ENCODE measurements at regions not wholly inside any gene's neighbourhood (a gene's known extent, or its start where the extent isn't known, plus 50 kb on each side); places are given as distances from the start of the nearest gene placed in this dataset.

DNA sequence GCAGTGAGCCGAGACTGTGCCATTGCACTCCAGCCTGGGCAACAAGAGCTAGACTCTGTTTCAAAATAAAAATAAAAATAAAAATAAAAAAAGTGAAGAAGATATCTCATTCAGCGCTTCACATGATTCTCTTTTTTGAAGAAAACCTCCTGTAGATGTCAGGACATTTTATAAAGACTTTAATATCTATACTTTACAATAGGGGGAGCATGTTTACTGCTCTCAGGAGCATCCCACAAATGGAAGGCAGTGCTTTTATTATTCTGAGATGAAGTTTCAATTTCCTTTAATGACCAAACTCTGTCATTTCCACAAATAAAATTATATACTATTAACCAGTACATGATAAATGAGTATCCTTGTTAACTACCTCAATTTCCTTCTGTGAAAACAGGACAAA, 118.7 kb upstream of the MYOCD start:
- TF ChIP-seq ZFX (IDR thresholded peaks at IDR 0.05) = no peak
- TF ChIP-seq, protein P1, sequence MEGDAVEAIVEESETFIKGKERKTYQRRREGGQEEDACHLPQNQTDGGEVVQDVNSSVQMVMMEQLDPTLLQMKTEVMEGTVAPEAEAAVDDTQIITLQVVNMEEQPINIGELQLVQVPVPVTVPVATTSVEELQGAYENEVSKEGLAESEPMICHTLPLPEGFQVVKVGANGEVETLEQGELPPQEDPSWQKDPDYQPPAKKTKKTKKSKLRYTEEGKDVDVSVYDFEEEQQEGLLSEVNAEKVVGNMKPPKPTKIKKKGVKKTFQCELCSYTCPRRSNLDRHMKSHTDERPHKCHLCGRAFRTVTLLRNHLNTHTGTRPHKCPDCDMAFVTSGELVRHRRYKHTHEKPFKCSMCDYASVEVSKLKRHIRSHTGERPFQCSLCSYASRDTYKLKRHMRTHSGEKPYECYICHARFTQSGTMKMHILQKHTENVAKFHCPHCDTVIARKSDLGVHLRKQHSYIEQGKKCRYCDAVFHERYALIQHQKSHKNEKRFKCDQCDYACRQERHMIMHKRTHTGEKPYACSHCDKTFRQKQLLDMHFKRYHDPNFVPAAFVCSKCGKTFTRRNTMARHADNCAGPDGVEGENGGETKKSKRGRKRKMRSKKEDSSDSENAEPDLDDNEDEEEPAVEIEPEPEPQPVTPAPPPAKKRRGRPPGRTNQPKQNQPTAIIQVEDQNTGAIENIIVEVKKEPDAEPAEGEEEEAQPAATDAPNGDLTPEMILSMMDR (conservative IDR thresholded peaks at IDR 0.05) = no peak
- H3K27ac ChIP-seq = no peak overlapping the region

DNA sequence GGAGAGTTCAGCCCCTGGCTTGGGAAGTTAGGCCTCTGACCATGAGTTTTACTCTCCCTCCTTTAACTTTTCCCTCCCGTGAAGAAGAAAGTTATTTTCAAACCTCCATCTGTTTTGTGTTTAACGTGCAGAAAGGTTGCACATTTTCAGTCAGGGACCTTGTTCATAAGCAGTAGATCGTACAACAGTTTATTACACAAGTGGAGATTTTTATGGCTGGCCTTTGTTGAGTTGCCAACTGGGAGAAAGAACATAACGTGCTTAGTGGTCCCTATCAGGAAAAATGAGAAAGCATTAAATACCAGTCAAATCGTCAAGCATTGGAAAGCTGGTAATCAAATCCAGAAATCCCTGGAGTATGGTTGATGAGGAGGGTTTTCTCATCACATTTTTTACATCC, 117.9 kb upstream of the MYOCD start:
- no peak for TF ChIP-seq ZFX (IDR thresholded peaks at IDR 0.05)
- TF ChIP-seq, protein P1 (conservative IDR thresholded peaks at IDR 0.05) = no peak
- no peak overlapping the region for H3K27ac ChIP-seq

DNA sequence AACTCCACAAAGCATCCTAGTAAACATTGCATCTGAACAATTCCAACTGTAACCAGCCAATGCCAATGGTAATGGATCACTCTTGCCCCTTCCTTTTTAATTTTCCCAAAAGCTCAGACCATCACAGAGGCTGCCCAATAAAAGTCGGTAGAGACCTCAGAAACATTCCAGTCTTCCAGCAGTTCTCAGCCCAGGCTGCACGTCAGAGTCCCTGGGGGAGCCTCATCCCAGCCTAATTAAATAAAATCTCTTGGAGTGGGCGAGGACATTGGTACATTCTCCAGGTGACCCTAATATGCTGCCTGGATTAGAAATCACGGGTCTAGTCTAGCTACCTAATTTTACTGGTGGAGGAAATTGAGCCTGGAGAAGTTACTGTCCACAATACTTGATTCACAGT, 117.1 kb upstream of the MYOCD start:
- H3K27ac ChIP-seq = no peak overlapping the region
- TF ChIP-seq ZFX (IDR thresholded peaks at IDR 0.05) = no peak
- TF ChIP-seq, protein P1 (conservative IDR thresholded peaks at IDR 0.05) = no peak

DNA sequence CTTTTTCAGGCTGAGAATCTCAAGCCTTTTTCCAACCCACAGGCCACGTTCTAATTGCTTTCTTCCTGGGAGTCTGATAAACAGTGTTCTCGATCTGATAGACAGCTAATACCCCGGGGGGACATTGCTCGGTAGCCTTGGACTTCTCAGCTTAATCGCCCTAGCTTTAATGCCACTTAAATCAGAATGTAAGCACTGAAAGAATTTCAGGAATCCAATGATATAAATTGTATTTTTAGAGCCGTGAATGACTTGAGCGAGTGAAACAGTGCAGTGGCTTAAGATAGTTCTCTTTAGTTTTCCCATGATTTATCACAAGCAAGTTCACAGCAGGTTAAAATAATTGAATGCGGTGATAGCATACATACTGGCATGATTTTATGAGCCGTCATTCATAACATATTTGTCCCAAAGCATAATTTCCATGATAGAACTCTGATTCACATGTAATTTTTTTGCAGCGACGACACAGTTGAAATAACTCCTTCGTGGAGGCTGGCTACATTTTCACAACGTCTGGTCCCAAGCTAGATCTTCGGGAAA, 116.1 kb upstream of the MYOCD start:
- H3K27ac ChIP-seq = no peak overlapping the region
- TF ChIP-seq ZFX (IDR thresholded peaks at IDR 0.05) = no peak
- TF ChIP-seq, protein P1 (conservative IDR thresholded peaks at IDR 0.05) = no peak

DNA sequence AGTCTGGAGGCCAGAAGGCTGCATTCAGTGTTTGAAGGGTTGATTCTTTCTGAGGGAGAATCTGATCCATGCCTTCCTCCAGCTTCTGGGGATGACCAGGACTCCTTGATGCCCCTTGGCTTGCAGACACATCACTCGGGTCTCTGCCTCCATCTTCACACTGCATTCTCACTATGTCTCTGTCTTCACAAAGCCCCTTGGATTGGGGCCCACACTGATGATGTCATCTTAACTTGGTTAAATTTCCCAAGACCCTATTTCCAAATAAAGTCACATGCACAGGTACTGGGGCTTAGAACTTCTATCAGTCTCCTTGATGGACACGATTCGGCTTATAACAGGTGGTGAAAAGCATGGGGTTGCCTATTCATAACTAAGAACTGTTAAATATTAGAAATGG, 112.1 kb upstream of the MYOCD start:
- no peak overlapping the region for H3K27ac ChIP-seq
- no peak for TF ChIP-seq ZFX (IDR thresholded peaks at IDR 0.05)
- TF ChIP-seq, protein P1 (conservative IDR thresholded peaks at IDR 0.05) = no peak

DNA sequence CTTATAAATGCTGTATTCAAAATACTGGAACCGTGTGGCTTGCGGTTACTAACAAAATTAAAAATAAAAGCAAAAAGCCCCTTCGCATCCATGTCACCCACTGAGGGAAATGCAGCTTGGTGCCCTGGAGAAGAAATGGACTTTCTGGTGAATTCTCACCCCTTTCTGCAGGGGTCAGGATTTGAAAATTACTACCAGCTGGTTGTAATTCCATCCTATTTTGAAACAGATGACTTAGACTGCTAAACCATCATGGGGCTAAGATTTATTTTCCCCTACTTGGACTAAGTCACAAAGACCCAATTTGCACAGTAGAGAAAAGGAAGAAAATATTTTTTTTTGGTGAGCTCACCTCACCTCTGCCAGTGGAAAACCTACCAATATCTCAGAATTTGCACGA, 111.4 kb upstream of the MYOCD start:
- no peak for TF ChIP-seq ZFX (IDR thresholded peaks at IDR 0.05)
- TF ChIP-seq, protein P1 (conservative IDR thresholded peaks at IDR 0.05) = no peak
- H3K27ac ChIP-seq = no peak overlapping the region

DNA sequence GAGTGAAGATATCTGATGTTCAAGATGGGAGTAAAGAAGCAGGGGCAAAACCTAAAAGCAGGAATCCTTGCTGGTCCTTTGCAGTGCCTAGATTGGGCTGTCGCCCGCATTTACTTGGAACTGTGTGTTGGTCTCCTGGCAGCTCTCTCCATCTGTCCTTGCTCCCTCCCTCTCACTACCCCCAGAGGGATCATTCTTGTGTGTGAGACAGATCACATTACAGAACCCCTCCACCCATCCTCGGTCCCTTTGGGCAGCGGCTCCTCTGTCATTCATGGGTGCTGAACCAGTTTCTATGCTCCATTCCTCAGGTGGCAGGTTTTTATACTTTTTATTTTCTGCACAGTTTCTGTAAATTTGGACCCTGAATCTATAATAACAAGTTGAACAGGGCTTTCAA, 99.4 kb upstream of the MYOCD start:
- no peak overlapping the region for H3K27ac ChIP-seq
- no peak for TF ChIP-seq ZFX (IDR thresholded peaks at IDR 0.05)
- TF ChIP-seq, protein P1 (conservative IDR thresholded peaks at IDR 0.05) = no peak

Data from C4-2B (cell line).